ENCODE measurements at regions not wholly inside any gene's neighbourhood (a gene's known extent, or its start where the extent isn't known, plus 50 kb on each side); places are given as distances from the start of the nearest gene placed in this dataset.
"Not testable (repeated sequence)": the region's sequence is repeated elsewhere in the genome, so short reads cannot be mapped to it uniquely, and the experiment has no call there.

- peaks cover 33% of the 10 kb centered on the region for H3K4me1 ChIP-seq (ENCODE audit: control insufficient read depth, insufficient read depth, low read length)
- not testable (repeated sequence) for H3K27ac ChIP-seq (ENCODE audit: low read depth, low read length); H3K9me3 ChIP-seq (ENCODE audit: control insufficient read depth, insufficient read depth, low read length)
These were observed 113.0 kb downstream of the HMHB1 start for GRCh38 chr5:143924979-143925325.

GRCh38 chr5:143929486-143929885 lies 117.5 kb downstream of the HMHB1 start:
- Histone ChIP-seq H3K36me3 (ENCODE audit: control insufficient read depth, insufficient read depth, low read length) (no peaks in the 10 kb centered on the region), H3K4me3 (ENCODE audit: low read depth, low read length) (no peak overlapping the region), H3K9ac (ENCODE audit: low read depth, low read length) (no peak overlapping the region), H3K27me3 (ENCODE audit: control insufficient read depth, insufficient read depth, low read length) (no peaks in the 10 kb centered on the region), H3K9me3 (ENCODE audit: control insufficient read depth, insufficient read depth, low read length) (no peaks in the 10 kb centered on the region), H3K4me1 (ENCODE audit: control insufficient read depth, insufficient read depth, low read length) (peaks cover 22% of the 10 kb centered on the region), H3K27ac (ENCODE audit: low read depth, low read length) (peak overlapping the region; percentile 26)

More at GRCh38 chr5:143924979-143925325, 113.0 kb downstream of the HMHB1 start:
- not testable (repeated sequence) for H3K9ac ChIP-seq (ENCODE audit: low read depth, low read length); H3K36me3 ChIP-seq (ENCODE audit: control insufficient read depth, insufficient read depth, low read length); H3K27me3 ChIP-seq (ENCODE audit: control insufficient read depth, insufficient read depth, low read length); H3K4me3 ChIP-seq (ENCODE audit: low read depth, low read length)

GRCh38 chr5:143930561-143930960 lies 118.6 kb downstream of the HMHB1 start:
- no peaks in the 10 kb centered on the region for H3K9me3 ChIP-seq (ENCODE audit: control insufficient read depth, insufficient read depth, low read length)
- peaks cover 17% of the 10 kb centered on the region; the same call in 1 of the 2 replicates for H3K4me1 ChIP-seq (ENCODE audit: control insufficient read depth, insufficient read depth, low read length)
- no peaks in the 10 kb centered on the region for H3K36me3 ChIP-seq (ENCODE audit: control insufficient read depth, insufficient read depth, low read length)
- no peak overlapping the region for H3K9ac ChIP-seq (ENCODE audit: low read depth, low read length)
- H3K27ac ChIP-seq (ENCODE audit: low read depth, low read length): no peak overlapping the region
- H3K4me3 ChIP-seq (ENCODE audit: low read depth, low read length): no peak overlapping the region
- no peaks in the 10 kb centered on the region for H3K27me3 ChIP-seq (ENCODE audit: control insufficient read depth, insufficient read depth, low read length)

DNA sequence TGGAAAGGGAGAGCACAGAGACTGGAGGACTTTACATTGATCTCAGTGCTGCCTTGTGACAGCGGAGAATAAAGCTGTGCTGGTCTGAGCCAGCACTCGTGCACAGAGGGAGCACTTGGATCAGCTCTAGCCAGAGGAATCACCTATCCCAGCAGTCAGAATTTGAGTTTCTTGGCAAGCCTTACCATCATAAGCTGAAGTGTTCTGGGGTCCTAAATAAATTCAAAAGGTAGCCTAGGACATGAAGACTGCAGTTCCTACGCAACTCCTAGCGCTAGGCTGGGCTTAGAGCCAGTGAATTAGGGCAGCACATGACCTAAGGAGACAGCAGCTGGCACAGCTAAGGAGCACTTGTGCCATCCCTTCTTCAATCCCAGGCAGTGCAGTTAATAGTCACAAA lies 119.5 kb downstream of the HMHB1 start:
- Histone ChIP-seq H3K4me1 (ENCODE audit: control insufficient read depth, insufficient read depth, low read length) (peaks cover 17% of the 10 kb centered on the region; the same call in 1 of the 2 replicates), H3K27me3 (ENCODE audit: control insufficient read depth, insufficient read depth, low read length) (no peaks in the 10 kb centered on the region), H3K36me3 (ENCODE audit: control insufficient read depth, insufficient read depth, low read length) (no peaks in the 10 kb centered on the region), H3K27ac (ENCODE audit: low read depth, low read length) (no peak overlapping the region), H3K9me3 (ENCODE audit: control insufficient read depth, insufficient read depth, low read length) (no peaks in the 10 kb centered on the region), H3K9ac (ENCODE audit: low read depth, low read length) (no peak overlapping the region), H3K4me3 (ENCODE audit: low read depth, low read length) (no peak overlapping the region)

GRCh38 chr5:143931986-143932385 lies 120.0 kb downstream of the HMHB1 start:
- H3K27ac ChIP-seq (ENCODE audit: low read depth, low read length): no peak overlapping the region
- no peak overlapping the region for H3K9ac ChIP-seq (ENCODE audit: low read depth, low read length)
- H3K36me3 ChIP-seq (ENCODE audit: control insufficient read depth, insufficient read depth, low read length): no peaks in the 10 kb centered on the region
- no peaks in the 10 kb centered on the region for H3K9me3 ChIP-seq (ENCODE audit: control insufficient read depth, insufficient read depth, low read length)
- H3K4me1 ChIP-seq (ENCODE audit: control insufficient read depth, insufficient read depth, low read length): peaks cover 17% of the 10 kb centered on the region; the same call in 1 of the 2 replicates
- H3K4me3 ChIP-seq (ENCODE audit: low read depth, low read length): no peak overlapping the region
- H3K27me3 ChIP-seq (ENCODE audit: control insufficient read depth, insufficient read depth, low read length): no peaks in the 10 kb centered on the region

- no peaks in the 10 kb centered on the region for H3K9me3 ChIP-seq (ENCODE audit: control insufficient read depth, insufficient read depth, low read length)
- H3K27me3 ChIP-seq (ENCODE audit: control insufficient read depth, insufficient read depth, low read length): no peaks in the 10 kb centered on the region
- H3K9ac ChIP-seq (ENCODE audit: low read depth, low read length): no peak overlapping the region
- no peak overlapping the region for H3K27ac ChIP-seq (ENCODE audit: low read depth, low read length)
- H3K4me1 ChIP-seq (ENCODE audit: control insufficient read depth, insufficient read depth, low read length): peaks cover 17% of the 10 kb centered on the region; the same call in 1 of the 2 replicates
- H3K36me3 ChIP-seq (ENCODE audit: control insufficient read depth, insufficient read depth, low read length): no peaks in the 10 kb centered on the region
- H3K4me3 ChIP-seq (ENCODE audit: low read depth, low read length): no peak overlapping the region
These were observed 120.6 kb downstream of the HMHB1 start for GRCh38 chr5:143932584-143932983.

- Histone ChIP-seq H3K27me3 (ENCODE audit: control insufficient read depth, insufficient read depth, low read length) (no peaks in the 10 kb centered on the region), H3K9ac (ENCODE audit: low read depth, low read length) (no peak overlapping the region), H3K4me3 (ENCODE audit: low read depth, low read length) (no peak overlapping the region), H3K36me3 (ENCODE audit: control insufficient read depth, insufficient read depth, low read length) (no peaks in the 10 kb centered on the region), H3K27ac (ENCODE audit: low read depth, low read length) (no peak overlapping the region), H3K9me3 (ENCODE audit: control insufficient read depth, insufficient read depth, low read length) (no peaks in the 10 kb centered on the region), H3K4me1 (ENCODE audit: control insufficient read depth, insufficient read depth, low read length) (peaks cover 17% of the 10 kb centered on the region; the same call in 1 of the 2 replicates)
These were observed 121.5 kb downstream of the HMHB1 start for GRCh38 chr5:143933451-143933850.

- H3K4me3 ChIP-seq (ENCODE audit: low read depth, low read length): no peak overlapping the region
- H3K27me3 ChIP-seq (ENCODE audit: control insufficient read depth, insufficient read depth, low read length): no peaks in the 10 kb centered on the region
- no peak overlapping the region for H3K27ac ChIP-seq (ENCODE audit: low read depth, low read length)
These were observed 122.9 kb downstream of the HMHB1 start for GRCh38 chr5:143934821-143935220.

DNA sequence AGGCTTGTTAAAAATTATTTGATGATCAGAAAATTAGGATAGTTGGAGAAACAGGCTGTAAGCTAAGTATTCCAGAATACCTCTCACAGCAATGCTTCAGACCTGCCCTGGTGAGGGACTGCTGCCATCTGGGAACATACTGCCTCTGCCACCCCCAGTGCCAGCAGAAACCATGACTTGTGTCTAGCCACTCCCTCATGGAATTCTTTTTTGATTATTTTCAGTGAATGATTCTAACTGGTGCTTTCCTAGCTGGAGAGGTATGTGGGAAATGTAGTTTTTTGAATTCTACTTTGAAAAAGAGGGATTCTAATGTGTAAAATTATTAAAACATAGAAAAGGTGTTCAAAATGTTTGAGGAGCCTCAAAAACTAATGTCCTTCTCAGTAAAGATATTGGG lies 126.3 kb downstream of the HMHB1 start:
- H3K36me3 ChIP-seq (ENCODE audit: control insufficient read depth, insufficient read depth, low read length): no peaks in the 10 kb centered on the region
- H3K4me1 ChIP-seq (ENCODE audit: control insufficient read depth, insufficient read depth, low read length): no peaks in the 10 kb centered on the region
- H3K9ac ChIP-seq (ENCODE audit: low read depth, low read length): no peak overlapping the region
- H3K27me3 ChIP-seq (ENCODE audit: control insufficient read depth, insufficient read depth, low read length): no peaks in the 10 kb centered on the region
- H3K27ac ChIP-seq (ENCODE audit: low read depth, low read length): no peak overlapping the region
- peaks cover 14% of the 10 kb centered on the region for H3K9me3 ChIP-seq (ENCODE audit: control insufficient read depth, insufficient read depth, low read length)
- H3K4me3 ChIP-seq (ENCODE audit: low read depth, low read length): no peak overlapping the region

More at GRCh38 chr5:143934821-143935220, 122.9 kb downstream of the HMHB1 start:
- Histone ChIP-seq H3K36me3 (ENCODE audit: control insufficient read depth, insufficient read depth, low read length) (no peaks in the 10 kb centered on the region), H3K9ac (ENCODE audit: low read depth, low read length) (no peak overlapping the region), H3K4me1 (ENCODE audit: control insufficient read depth, insufficient read depth, low read length) (0 out of 2 replicates have a peak, but pooled peaks cover 11% of the 10 kb centered on the region), H3K9me3 (ENCODE audit: control insufficient read depth, insufficient read depth, low read length) (no peaks in the 10 kb centered on the region)

DNA sequence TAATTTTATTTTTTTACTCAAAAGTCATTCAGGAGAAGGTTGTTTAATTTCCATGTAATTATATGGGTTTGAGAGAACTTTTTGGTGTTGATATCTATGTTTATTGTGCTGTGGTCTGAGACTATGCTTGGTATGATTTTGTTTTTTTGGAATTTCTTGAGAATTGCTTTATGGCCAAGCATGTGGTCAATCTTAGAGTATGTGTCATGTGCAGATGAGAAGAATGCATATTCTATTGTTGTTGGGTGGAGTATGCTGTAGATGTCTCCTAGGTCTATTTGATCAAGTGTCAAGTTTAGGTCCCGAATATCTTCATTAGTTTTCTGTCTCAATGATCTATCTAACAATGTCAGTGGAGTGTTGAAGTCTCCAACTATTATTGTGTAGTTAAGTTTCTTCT lies 134.9 kb downstream of the HMHB1 start:
- Histone ChIP-seq H3K27ac (ENCODE audit: low read depth, low read length) (no peak overlapping the region), H3K9ac (ENCODE audit: low read depth, low read length) (no peak overlapping the region), H3K4me3 (ENCODE audit: low read depth, low read length) (no peak overlapping the region), H3K36me3 (ENCODE audit: control insufficient read depth, insufficient read depth, low read length) (no peaks in the 10 kb centered on the region), H3K4me1 (ENCODE audit: control insufficient read depth, insufficient read depth, low read length) (no peaks in the 10 kb centered on the region), H3K9me3 (ENCODE audit: control insufficient read depth, insufficient read depth, low read length) (no peaks in the 10 kb centered on the region; the same call in 1 of the 2 replicates), H3K27me3 (ENCODE audit: control insufficient read depth, insufficient read depth, low read length) (no peaks in the 10 kb centered on the region)

- no peaks in the 10 kb centered on the region for H3K27me3 ChIP-seq (ENCODE audit: control insufficient read depth, insufficient read depth, low read length)
- H3K36me3 ChIP-seq (ENCODE audit: control insufficient read depth, insufficient read depth, low read length): no peaks in the 10 kb centered on the region
- H3K4me1 ChIP-seq (ENCODE audit: control insufficient read depth, insufficient read depth, low read length): no peaks in the 10 kb centered on the region
- H3K27ac ChIP-seq (ENCODE audit: low read depth, low read length): no peak overlapping the region
- no peak overlapping the region for H3K9ac ChIP-seq (ENCODE audit: low read depth, low read length)
- no peaks in the 10 kb centered on the region; the same call in 1 of the 2 replicates for H3K9me3 ChIP-seq (ENCODE audit: control insufficient read depth, insufficient read depth, low read length)
- H3K4me3 ChIP-seq (ENCODE audit: low read depth, low read length): no peak overlapping the region
These were observed 135.4 kb downstream of the HMHB1 start for GRCh38 chr5:143947313-143947712.

DNA sequence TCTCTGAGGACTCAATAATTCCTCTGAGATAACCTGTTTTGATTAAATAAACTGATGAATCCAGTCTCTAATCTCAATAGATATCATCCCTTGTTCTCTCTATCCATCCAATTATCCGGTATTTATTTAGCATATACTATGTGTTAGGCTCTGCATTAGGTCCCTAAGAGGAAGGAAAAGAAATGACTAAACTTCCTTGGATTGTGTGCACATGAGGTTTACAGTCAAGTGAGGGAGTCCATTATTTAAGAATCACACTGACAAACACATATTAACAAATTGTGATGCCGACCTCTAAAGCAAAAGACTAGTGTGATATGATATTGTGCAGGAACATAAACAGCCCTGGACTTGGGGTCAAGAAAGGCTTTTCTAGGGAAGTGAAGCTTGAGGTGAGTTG lies 140.8 kb downstream of the HMHB1 start:
- no peaks in the 10 kb centered on the region for H3K27me3 ChIP-seq (ENCODE audit: control insufficient read depth, insufficient read depth, low read length)
- no peak overlapping the region for H3K27ac ChIP-seq (ENCODE audit: low read depth, low read length)
- no peaks in the 10 kb centered on the region for H3K4me1 ChIP-seq (ENCODE audit: control insufficient read depth, insufficient read depth, low read length)
- no peaks in the 10 kb centered on the region for H3K9me3 ChIP-seq (ENCODE audit: control insufficient read depth, insufficient read depth, low read length)
- no peaks in the 10 kb centered on the region for H3K36me3 ChIP-seq (ENCODE audit: control insufficient read depth, insufficient read depth, low read length)
- no peak overlapping the region for H3K9ac ChIP-seq (ENCODE audit: low read depth, low read length)
- H3K4me3 ChIP-seq (ENCODE audit: low read depth, low read length): no peak overlapping the region
